Breast epithelium (tissue), 4 donors: ENCODE measurements at regions not wholly inside any gene's neighbourhood (a gene's known extent, or its start where the extent isn't known, plus 50 kb on each side); places are given as distances from the start of the nearest gene placed in this dataset.

Experiments used
- DNase-seq, 2 donors: peaks; one replicate each; pipeline ENCODE4 v3.0.0-alpha.2; 2019; ENCODE audit warnings: low spot score in 2 of 2
- H3K27ac ChIP-seq, 2 donors: fragments of 200-600 bp; sonication (generic) in 1 of 2; one replicate each; pipeline ENCODE4 v1.5.1; 2016 to 2019; ENCODE audit warnings: mild to moderate bottlenecking in 1 of 2
- H3K27me3 ChIP-seq, 2 donors: fragments of 200-600 bp; sonication (generic) in 1 of 2; one replicate each; pipeline versions ENCODE4 v1.5.1 to v1.6.0; 2017 to 2019; ENCODE audit warnings: control low read depth in 1 of 2, mild to moderate bottlenecking in 1 of 2
- H3K36me3 ChIP-seq: fragments of 200-600 bp; one replicate; pipeline ENCODE4 v1.5.1; 2019
- H3K4me1 ChIP-seq, 2 donors: fragments of 200-600 bp; sonication (generic); one replicate each; pipeline ENCODE4 v1.5.1; 2016 to 2019; ENCODE audit warnings: control low read depth in 1 of 2
- H3K4me3 ChIP-seq, 3 donors: fragments of 200-600 bp; sonication (generic); 1 replicate in 2 of 3; 2 replicates in 1 of 3; pipeline ENCODE4 v1.5.1; 2016 to 2019; ENCODE audit warnings: mild to moderate bottlenecking in 3 of 3, moderate library complexity in 2 of 3
- H3K9me3 ChIP-seq, 2 donors: fragments of 200-600 bp; sonication (generic) in 1 of 2; one replicate each; pipeline ENCODE4 v1.5.1; 2016 to 2019; ENCODE audit warnings: control low read depth in 1 of 2
- POLR2A ChIP-seq: fragments of 450-650 bp; IDR thresholded peaks from one replicate; pipeline ENCODE4 v1.6.1; 2016; ENCODE audit warnings: antibody characterized with exemption, mild to moderate bottlenecking, moderate library complexity
- POLR2AphosphoS5 ChIP-seq, 3 donors: sonication (generic); formaldehyde crosslinking; IDR thresholded peaks; one replicate each; pipeline ENCODE4 v1.6.1; 2017; ENCODE audit warnings: antibody characterized with exemption in 3 of 3
- intact Hi-C: fragments of 100-400 bp; cut with DNase I; formaldehyde crosslinking; loops from one replicate; pipeline ENCODE4 v1.15.1; 2023; ENCODE audit warnings: low total_unique reads
- TF ChIP-seq, protein P1 (sequence below), 3 donors: fragments of 450-650 bp; IDR thresholded peaks; one replicate each; pipeline ENCODE4 v1.5.1; 2016 to 2017; ENCODE audit warnings: antibody characterized with exemption in 3 of 3, mild to moderate bottlenecking in 3 of 3, moderate library complexity in 3 of 3

DNA sequence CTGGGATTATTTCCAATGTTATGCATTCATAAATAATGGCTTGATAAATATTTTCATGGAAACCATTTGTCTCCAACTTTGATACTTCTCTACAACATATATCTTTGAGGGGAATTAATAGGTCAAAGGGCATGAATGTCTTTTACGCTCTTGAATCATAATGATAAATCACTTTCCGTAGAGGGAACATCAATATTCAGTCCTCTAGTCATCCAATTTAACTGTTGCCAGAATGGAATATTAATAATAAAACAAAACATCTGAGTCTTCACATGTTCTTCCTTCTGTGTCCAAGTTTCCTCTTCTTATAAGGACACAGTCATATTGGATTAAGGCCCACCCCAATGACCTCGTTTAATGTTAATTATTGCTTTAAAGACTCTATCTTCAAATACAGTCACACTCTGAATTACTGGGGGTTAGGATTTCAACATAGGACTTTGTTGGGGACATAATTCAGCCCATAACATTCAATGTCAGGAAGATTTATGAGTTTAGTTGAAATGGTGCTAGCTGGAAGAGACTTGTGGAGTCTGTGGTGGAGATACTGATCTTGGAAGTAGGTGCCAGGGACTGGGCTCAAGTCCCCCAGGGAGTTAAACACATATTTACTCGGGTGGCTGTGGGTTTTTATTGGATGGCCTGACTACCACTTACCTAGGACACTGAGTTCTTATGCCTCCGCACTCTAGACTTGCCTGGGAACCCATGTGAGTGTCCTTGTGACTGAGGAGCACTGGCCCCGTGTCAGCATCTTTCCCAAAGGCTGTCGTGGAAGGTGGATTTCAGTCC, 85.0 kb upstream of the SEC11C start:
- TF ChIP-seq, protein P1, sequence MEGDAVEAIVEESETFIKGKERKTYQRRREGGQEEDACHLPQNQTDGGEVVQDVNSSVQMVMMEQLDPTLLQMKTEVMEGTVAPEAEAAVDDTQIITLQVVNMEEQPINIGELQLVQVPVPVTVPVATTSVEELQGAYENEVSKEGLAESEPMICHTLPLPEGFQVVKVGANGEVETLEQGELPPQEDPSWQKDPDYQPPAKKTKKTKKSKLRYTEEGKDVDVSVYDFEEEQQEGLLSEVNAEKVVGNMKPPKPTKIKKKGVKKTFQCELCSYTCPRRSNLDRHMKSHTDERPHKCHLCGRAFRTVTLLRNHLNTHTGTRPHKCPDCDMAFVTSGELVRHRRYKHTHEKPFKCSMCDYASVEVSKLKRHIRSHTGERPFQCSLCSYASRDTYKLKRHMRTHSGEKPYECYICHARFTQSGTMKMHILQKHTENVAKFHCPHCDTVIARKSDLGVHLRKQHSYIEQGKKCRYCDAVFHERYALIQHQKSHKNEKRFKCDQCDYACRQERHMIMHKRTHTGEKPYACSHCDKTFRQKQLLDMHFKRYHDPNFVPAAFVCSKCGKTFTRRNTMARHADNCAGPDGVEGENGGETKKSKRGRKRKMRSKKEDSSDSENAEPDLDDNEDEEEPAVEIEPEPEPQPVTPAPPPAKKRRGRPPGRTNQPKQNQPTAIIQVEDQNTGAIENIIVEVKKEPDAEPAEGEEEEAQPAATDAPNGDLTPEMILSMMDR (IDR thresholded peaks at IDR 0.05): no peak
- peak in 1 of 3 donors; percentile 77 for TF ChIP-seq POLR2AphosphoS5 (IDR thresholded peaks at IDR 0.05)
- Histone ChIP-seq H3K4me3 (no peak overlapping the region), H3K36me3 (no peaks in the 10 kb centered on the region), H3K27ac (peak overlapping the region; percentile 54 to 70), H3K4me1 (no peaks in the 10 kb centered on the region), H3K27me3 (no peaks in the 10 kb centered on the region), H3K9me3 (no peaks in the 10 kb centered on the region)
- peak; percentile 56 to 83 for DNase-seq
- intact Hi-C loops: loop anchor here (5.0 kb wide), 1 partner anchor 697 kb away; no protein-coding TSS in a partner anchor

DNA sequence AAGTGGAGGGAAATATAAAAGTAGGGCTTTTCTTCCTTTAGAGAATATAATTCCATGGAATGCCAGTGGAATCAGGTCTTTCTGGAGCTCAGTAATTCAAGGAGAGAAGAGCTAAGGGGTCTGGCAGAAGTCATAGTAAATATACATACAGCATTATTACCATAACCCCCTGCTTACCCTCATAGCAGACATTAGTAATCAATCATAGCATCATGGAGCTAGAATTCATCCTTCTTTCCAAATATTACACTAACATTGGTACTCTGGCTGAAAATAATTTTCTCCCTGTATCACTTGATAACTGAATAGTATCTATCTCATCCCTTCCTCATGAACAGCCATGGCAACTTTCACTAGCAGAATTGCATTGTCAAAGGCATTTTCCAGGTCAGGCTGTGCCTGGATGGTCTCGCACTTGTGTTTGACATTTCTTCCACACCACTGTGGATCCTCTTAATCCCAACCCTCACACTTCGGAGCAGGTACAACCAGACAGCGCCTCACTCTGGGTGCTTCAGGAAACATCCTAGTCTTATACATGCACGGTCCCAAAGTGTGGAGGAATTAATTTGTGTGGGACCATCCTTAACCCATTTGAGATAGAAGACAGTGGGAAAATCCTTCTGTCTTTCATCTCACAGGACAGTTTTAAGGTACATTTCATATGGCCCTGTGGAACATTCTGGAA, 84.2 kb upstream of the SEC11C start:
- Histone ChIP-seq H3K9me3 (no peaks in the 10 kb centered on the region), H3K4me3 (no peak overlapping the region), H3K36me3 (no peaks in the 10 kb centered on the region), H3K27me3 (no peaks in the 10 kb centered on the region), H3K27ac (peak overlapping the region; percentile 54 to 70), H3K4me1 (no peaks in the 10 kb centered on the region)
- TF ChIP-seq, protein P1 (IDR thresholded peaks at IDR 0.05): no peak
- TF ChIP-seq POLR2AphosphoS5 (IDR thresholded peaks at IDR 0.05) (no peak), POLR2A (no peak)
- intact Hi-C loops: loop anchor here (5.0 kb wide), 1 partner anchor 698 kb away; no protein-coding TSS in a partner anchor
- no peak for DNase-seq

DNA sequence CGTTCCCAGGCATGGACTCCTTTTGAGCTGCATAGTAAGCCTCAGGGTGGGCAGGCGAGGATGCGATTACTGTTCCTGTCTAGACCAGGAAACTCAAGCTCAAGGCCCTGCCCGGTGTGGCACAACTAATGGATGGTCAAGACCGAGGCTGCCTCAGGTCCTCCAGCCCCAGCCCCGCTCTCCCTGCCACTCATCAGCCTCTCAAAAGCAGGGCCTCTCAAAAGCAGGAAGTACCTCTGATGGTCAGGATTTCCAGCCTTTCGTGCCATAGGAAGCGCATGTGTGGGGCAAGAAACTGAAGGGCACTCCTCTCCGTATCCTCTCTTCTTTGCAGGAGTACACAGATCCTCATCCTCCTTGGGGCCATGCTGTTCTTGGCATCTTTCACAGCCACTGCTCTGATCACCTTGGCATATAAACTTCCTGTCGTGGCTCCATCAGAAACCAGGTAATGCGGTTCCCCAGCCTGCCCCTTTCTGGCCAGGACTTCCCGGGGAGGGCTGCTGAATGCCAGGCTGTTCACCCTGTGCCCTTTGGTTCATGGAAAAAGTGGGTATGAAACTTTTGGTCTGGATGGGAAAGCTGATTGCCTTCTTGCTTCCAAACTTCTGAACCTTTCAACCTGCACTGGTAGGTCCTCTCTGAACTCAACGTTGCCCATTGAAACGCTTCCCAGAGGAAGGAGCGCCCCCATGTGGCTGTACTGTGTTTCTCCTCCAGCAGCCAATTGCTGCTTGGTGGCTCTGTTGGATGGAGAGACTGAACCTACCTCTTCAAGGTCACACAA, 82.8 kb upstream of the SEC11C start:
- H3K4me1 ChIP-seq: no peaks in the 10 kb centered on the region
- H3K27ac ChIP-seq: peak overlapping the region in 1 of 2 donors; percentile 54
- H3K27me3 ChIP-seq: no peaks in the 10 kb centered on the region
- intact Hi-C loops: loop anchor here (5.0 kb wide), 1 partner anchor 700 kb away; no protein-coding TSS in a partner anchor
- DNase-seq: peak; percentile 46 to 80
- TF ChIP-seq POLR2AphosphoS5 (IDR thresholded peaks at IDR 0.05) (no peak), POLR2A (no peak)
- TF ChIP-seq, protein P1 (IDR thresholded peaks at IDR 0.05): peak; percentile 75 to 90 (median 83)
- H3K9me3 ChIP-seq: no peaks in the 10 kb centered on the region
- H3K36me3 ChIP-seq: no peaks in the 10 kb centered on the region
- no peak overlapping the region for H3K4me3 ChIP-seq

DNA sequence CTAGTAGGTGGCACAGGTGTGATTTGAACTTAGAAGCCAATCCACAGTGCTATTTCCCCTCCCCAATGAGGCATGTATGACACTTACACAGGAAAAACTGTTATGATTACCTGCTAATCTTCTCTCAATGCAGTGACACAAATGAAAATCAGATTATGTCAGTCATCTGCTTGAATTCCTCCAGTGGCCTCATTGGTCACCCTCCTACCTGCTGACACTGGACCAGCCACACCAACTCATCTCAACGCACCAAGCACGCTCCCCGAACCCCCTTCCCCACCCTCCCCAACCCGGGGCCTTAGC, 82.2 kb upstream of the SEC11C start:
- Histone ChIP-seq H3K4me3 (no peak overlapping the region), H3K9me3 (no peaks in the 10 kb centered on the region), H3K4me1 (no peaks in the 10 kb centered on the region), H3K27me3 (no peaks in the 10 kb centered on the region), H3K27ac (no peak overlapping the region), H3K36me3 (no peaks in the 10 kb centered on the region)
- no peak for DNase-seq
- TF ChIP-seq POLR2A (no peak), POLR2AphosphoS5 (IDR thresholded peaks at IDR 0.05) (no peak)
- TF ChIP-seq, protein P1 (IDR thresholded peaks at IDR 0.05): no peak
- intact Hi-C loops: loop anchor here (5.0 kb wide), 1 partner anchor 700 kb away; no protein-coding TSS in a partner anchor
